NCI-H146 treated with DMSO at 0.1 percent for 48 hours (cell line): ENCODE measurements at regions not wholly inside any gene's neighbourhood (a gene's known extent, or its start where the extent isn't known, plus 50 kb on each side); places are given as distances from the start of the nearest gene placed in this dataset.

Experiments
- DNase-seq: peaks from one replicate; lab custom pipeline; 2025; ENCODE audit not compliant: unreplicated experiment; lab: John Stamatoyannopoulos, UW

DNA sequence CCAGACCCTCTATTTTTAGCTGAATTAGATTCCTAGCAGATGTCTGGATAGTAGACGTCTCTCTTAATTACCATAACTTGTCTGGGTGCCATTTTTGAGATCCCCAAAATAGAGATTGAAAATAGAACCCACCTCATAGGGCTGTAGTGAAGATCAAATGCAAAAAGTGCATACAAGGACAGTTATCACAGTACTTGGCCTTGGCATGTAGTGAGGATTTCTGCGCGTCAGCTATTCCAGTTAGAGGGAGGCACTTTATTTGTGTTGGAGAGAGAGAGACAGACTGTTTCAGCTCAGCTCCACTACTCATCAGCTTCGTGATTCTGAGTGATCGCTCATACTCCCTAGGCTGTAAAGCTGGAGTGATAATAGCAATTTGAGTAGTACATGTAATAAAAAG, 59.6 kb upstream of the CDH13 start:
- DNase-seq = no peak

DNA sequence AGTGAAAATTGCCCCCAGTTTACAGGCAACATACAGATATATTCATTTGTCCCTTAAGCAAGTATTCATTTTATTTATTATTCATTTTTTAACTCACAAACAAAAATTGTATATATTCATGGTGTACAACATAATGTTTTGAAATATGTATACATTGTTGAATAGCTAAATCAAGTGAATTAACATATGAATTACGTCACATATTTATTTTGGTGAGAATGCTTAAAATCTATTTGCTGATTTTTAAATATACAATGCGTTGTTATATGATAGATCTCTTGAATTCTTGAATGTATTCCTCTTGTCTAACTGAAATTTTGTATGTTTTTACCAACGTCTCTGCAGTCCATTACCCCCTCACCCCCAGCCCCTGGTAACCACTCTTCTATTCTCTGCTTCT, 63.4 kb upstream of the CDH13 start:
- DNase-seq = no peak

DNA sequence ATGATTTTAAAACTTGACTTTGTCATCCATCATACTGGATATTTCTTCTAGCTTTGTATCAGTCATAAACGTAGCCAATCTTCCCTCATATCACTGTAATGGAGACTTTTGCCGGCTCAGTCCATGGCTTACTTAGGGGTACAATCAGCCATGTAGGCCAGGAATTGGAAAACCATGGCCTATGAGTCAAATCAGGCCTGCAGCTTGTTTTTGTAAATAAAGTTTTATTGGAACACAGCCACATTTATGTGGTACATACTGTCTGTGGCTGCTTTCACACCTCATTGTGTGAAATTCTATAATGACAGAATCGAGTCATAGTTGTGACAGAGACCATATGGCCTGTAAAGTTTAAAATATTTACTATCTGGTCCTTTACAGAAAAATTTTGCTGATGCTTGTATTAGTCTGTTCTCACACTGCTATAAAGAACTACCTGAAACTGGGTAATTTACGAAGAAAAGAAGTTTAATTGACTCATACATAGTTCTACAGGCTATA, 64.5 kb upstream of the CDH13 start:
- DNase-seq = no peak

DNA sequence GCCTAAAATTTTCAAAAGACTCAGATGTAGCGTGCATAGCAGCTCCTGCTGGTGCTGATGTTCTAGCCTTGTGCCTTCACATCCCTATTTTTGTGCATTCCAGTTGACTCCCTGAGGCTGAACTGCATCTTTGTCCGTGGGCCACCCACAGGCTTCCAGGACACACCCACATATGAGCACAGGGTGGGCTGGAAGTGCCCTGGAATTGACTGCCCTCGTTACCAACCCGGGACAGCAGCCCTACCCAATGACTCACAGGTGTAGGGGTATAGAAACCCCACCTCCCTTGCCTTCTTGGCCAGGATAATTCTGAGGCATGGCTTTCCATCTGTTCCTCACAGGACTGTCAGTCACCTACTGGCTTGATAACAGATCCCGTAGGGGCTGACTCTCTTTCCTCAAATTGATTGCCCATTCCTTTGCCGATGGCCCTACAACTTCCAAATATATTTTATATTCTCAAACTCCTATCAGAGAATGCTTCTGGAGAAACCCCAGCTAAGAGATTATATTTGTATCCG, 65.9 kb upstream of the CDH13 start:
- no peak for DNase-seq

DNA sequence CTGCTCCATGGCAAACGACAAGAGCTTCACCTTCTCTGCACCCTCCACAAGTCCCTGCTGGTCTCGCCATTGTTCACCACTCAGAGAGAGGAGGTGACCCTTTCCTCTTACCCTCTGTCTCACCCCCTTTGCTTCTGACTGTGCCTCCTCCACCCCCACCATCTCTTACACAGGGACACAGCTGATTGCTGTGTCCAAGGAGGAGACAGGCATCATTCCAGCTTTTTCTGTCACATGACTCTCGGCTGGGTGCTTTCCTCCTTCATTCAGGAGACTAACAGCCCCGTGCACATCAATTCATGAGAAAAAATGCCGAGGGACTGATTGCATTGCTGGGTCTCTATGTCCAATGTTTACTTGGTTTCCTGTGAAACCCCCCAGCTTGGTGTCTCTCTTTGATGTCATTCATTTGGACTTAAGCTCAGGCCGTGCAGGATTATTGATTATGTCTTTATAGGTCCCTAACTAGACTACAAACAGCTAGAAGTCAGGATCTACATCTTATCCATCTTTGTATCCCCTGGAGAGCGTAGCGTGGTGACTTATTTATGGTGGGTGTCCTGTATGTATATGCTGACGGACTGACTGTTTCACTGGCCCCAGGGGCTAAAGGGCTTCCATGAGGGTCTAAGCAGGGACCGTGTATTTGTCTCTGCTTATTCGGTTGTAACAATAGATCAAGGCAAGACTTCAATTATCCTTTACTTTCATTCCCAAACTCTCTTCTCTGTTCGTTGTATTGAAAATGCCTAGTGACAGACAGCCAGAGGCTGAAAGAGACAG, 82.2 kb upstream of the CDH13 start:
- no peak for DNase-seq

DNA sequence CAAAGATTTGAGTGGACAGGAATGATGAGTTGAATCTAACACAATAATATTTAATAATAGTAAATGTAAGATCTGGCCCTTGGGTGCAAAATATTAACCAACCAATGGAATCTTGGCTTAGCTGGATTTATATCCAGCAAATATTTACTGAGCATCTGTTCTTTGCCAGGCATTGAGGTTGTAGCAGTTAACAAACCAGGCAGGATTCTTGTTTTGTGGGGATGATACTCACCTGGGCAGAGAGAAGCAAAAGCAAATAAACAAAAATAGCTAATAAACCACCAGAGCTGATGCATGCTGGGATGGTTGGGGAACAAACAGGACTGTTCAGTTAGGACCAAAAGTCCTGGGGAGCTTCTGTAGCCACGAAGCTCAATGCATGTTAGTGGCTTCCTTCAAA, 84.1 kb upstream of the CDH13 start:
- no peak for DNase-seq

DNA sequence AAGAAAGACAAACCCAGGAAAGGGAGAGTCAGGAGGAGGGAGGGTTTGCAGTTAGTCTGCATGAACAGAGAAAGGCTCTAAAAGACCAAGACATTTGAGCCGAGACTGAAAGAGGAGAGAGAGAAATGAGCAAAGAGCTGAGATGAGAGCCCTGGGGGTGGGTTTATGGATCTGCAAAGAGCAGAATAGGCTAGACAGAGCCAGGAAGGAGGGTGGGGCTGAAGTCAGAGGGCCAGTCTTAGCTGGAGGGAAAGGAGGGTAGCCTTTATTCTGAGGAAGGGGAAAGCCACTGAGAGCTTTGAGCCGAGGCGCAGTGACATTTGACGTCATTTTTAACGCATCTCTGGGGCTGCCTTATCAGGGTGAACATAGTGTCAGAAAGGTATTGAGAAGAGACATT, 85.7 kb upstream of the CDH13 start:
- DNase-seq = no peak

DNA sequence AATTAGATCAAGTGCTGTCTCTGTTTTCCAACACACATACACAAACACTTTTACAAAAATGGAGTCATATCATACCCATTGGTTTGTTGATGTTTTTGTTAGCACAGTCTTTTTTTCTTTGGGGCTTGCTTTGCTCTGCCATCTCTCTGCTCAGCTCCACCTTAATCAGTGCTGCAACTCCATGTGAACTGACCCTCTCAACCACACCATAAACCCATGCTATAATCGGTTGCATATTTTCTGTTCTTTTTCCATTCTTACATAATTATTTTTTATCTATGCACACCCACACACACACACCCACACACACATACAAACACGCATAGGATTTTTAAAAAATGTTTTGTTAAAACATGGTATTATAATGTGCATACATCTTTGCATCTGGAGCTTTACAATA, 91.0 kb upstream of the CDH13 start:
- no peak for DNase-seq

DNA sequence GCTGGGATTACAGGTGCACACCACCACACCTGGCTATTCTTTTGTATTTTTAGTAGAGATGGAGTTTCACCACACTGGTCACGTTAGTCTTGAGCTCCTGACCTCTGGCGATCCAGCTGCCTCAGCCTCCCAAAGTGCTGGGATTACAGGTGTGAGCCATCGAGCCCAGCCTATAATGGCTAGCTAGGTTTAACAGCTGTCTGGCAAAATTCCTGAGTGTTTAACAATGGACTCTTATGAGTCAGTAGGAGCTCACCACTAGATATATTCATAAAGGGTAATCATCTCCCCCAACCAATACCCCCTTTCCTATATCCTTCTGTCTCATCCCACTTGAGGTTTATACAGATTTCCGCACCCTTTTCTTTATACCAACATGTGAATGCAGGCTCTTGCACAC, 91.5 kb upstream of the CDH13 start:
- no peak for DNase-seq

DNA sequence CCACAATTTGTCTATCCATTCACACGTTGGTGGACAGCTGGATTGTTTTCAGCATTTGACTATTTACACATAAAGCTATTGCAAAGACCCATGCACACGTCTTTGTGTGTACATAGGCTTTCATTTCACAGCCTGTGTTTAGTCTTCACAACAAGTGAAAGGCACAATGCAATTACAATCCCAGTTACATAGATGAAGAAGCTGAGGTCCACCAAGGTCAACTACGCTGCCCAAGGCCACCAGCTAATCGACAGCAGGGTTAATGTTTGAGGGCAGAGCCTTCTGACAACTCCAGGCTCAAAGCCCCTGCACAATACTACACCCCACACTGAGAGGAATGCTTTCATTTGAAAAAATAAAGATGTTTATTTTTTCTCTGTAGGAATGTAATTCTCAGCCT, 93.6 kb upstream of the CDH13 start:
- DNase-seq = no peak

DNA sequence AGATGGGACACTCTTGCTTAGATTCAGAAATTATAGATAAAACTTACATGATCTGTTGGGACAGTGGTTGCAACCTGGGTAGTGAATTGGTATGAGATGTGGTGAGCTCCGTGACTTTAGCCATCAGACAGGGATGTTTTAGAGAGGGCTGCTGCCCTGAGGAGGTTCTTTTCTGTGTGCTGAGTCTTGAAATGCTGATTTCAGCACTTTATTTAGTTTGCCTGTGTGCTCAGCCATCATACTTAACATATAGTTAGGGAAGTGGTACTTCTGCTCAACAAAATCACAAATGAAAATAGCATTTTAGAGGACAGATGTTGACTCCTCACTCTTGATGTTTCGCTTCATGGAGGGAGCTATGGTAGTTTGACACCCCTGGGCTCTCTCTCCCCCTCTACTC, 95.9 kb upstream of the CDH13 start:
- no peak for DNase-seq

DNA sequence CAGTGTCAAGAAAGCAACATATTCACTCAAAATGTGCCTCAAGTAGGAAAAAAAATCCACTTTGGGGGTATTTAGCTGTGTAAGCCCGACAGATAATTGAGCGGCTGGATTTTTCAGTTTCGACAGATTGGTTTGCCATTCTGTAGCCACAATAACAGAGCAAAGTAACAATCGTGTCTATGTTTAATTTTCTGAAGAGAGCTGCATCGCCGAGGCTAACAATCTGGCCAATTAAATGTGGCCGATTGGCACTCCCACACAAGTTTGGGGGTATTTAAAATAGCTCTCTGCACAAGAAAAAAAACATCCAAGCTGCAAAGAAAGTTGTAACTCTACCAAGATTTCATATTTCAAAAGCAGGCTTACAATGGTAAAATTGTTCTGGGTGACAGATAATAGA, 99.7 kb upstream of the CDH13 start:
- no peak for DNase-seq

DNA sequence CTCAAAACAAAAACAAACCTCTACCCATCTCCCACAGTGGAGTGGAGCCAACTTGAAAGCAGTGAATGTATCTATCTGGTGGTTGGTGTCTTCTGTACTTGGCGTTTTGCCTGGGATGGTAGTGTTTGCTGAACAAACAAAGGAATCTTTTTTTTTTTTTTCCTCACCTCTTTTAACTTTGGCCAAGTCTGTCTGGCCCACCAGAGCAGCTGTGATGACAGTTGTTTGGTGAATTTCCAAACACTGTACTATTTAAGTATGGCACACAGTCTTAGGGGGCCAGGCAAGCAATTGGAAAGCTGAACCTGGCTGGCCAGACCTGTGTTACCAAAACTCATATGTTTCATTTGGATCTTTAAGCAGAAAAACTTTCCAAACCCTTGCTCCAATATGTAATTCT, 101.8 kb upstream of the CDH13 start:
- no peak for DNase-seq

DNA sequence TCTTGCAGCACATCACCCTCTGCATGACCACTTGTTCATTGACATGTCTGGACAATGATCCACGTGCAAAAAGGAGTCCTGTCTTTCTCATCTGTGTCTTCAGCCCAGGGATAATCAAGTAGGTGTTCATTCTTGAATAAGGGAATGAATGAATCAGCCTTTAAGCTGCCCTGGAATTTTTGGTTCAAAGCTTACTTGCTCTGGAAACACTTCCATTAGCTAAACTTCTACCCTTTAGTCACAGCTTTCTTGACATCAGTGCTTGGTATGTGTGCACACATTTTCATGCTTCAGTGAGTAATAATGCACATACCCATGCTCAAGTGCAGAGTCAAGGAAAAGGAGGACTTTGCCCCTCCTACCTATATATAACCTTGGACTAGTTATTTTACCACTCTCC, 103.0 kb upstream of the CDH13 start:
- DNase-seq = no peak

DNA sequence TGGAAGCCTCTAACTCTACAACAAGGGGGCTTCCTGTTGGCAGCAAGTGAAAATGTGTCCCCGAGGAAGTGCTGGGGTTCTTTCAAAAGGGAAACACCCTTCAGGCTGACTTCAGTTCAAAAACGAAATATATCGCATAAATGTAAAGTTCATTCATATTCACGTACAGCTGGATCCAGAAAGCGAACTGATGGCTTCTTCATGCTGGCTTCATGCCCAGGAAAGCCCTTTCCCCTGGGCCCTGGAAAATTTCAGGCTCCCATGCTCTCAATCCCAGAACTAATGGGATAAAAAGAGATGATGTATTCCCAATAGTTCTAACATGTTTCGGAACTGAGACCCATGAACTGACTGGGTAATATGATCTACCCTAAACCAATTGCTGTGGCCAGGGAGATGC, 104.7 kb upstream of the CDH13 start:
- DNase-seq = no peak

DNA sequence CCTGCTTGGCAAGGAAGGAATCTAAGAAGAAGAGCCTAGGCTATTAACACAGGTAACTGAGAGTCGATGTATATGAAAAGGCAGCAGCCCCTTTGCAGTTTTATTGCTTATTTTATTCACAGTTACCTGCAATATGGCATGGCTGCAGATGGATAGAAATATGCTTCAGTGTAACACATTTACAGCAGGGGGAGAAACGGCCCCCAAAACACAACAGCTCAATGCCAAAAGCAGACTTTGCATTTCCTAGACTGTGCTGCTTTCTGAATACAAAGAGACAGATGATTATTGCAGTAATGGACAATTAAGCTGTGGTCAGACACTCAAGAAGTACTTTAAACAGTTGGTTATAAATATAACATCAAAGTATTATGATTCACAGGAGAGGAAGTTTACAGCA, 108.0 kb upstream of the CDH13 start:
- no peak for DNase-seq

DNA sequence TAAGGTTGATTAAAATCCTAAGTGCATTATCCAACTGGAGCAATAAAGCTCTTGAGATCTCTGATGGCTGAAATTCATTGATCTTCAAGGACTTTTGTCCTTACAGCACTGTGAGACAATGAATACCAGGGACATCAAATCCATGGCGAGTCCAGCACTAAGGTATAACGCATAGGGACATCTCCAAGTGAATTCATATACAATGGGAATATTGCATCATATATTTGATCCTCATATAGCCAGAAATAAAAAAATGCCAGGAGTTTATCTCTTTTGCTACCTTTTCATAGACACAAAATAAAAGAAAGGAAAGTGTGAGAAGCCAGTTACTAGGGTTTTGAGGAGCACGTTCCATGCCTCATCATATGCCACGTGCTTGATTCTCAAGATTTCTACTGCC, 112.5 kb upstream of the CDH13 start:
- DNase-seq = no peak

DNA sequence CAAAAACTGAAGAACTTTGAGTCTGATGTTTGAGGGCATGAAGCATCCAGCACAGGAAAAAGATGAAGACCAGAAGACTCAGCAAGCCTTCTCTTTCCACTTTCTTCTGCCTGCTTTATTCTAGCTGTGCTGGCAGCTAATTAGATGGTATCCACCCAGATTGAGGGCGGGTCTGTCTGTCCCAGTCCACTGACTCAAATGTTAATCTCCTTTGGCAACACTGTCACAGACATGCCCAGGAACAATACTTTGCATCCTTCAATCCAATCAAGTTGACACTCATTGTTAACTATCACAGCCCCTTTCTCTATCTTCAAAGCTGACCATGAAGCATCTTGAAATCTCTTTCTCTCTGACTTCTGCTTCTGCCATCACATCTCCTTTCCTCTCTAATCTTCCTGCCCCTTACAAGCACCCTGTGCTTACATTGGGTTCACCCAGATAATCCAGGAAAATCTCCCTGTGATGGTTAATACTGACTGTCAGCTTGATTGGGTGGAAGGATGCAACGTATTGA, 115.9 kb upstream of the CDH13 start:
- DNase-seq = no peak

DNA sequence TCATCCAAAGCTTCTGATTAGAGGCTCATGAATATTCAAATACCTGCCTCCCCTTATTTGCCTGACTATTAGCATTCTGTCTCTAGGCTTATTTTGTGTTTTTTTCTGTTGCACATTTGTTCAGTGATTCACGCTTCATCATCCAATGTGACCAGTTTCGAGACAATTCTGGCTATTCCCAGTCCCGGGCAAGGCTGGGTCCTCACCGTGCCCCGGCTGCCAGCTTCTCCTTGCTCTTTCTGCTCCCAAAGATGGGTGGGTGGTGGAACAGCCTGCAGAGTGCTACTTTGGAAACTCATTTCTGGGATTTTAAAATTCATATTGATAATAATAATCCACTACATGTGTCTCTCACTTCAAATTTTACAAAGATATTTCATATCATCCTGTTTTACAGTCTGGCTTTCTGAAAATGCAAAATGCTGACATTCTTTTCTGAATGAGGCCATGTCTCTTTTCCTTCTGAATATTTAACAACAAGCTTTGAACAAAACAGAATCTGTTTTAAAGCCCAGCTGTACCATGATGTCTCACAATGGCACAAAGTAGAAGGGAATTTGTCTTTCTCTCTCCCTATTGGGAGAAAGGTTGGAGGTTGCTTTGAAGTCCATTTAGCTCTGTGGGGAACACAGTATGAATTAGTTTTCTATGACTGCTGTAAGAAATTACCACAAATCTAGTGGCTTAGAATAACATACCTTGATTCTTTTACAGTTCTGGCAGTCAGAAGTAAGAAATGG, 116.9 kb upstream of the CDH13 start:
- no peak for DNase-seq

DNA sequence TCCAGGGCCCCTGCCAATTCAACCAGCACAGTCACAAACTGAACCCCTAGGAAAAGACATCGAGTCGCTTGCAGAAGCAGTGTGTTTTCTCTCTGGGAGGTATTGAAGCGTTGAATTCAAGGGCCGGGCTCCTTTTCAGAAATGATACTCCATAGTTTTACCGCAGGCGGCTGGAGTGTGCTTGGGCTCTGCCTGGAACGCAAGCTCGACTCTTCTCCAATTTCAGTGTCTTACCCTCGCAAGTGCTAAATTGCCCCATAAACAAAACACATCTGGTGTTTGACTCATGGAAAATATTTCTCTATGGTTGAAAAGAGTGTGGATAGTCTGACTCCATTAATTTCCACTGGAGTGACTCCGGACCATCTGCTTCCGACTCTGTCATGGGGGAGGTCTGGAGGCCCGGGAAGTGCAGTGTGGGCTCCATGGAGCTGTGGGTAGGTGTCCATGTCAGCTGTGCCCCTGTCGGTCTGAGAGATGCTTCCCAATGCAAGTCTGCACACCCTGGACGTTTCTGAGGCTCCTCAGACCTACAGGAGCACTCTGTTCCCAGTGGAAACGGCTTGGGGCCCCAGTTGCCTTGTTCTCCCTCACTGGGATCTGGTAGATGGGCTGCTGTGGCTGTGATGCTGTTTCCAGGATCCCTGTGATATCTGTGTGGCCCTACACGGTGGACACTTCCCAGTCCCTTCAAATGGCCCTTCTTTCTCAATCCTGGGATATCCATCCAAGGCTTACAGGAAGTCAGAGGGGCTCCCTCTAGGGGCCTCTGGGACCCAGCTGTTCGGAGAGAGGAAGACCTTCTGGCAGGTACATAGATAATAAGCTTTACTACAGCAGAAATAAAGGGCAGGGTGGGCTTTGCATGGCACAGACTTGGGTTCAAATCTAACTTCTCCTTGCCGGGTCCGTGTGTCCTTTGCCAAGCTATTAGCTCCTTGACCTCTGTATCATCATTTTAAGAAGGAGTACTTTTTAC, 119.8 kb upstream of the CDH13 start:
- DNase-seq = no peak

DNA sequence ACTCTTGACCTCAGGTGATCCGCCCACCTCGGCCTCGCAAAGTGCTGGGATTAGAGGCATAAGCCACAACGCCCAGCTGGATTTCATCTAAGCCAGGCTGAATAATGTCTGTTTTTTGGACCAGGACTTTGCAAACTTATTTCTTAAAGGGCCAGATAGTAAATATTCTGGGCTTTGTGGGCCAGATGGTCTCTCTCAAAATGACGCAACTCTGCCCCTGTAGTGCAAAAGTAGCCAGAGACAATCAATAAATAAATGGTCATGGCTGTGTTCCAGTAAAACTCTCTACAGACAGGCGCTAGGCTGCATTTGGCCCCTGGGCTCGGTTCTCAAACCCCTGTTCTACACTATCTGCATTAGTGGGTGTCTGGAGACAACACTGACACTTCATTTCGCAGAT, 121.9 kb upstream of the CDH13 start:
- DNase-seq = no peak
